ENCODE measurements at regions not wholly inside any gene's neighbourhood (a gene's known extent, or its start where the extent isn't known, plus 50 kb on each side); places are given as distances from the start of the nearest gene placed in this dataset.

DNA sequence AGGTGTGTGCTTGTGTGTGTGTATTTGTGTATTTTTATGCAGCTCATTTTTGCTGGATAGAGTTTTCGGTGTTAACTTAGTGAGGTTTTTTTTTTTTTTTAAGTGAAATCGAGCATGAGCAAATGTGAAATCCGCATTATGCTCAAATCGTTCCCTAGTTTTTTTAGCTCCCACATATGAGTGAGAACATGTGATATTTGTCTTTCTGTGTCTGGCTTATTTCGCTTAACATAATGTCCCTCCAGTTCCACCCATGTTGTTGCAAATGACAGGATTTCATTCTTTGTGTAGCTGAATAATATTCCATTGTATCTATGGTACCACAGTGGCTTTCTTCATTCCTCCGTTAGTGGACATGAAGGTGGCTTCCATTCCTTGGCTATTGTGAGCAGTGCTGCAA is 1103.3 kb upstream of the EEF2KMT start:
- no peak for TF ChIP-seq CTCF (IDR thresholded peaks at IDR 0.05)
- TF ChIP-seq POLR2AphosphoS5 (IDR thresholded peaks at IDR 0.05): no peak
